ENCODE measurements at regions not wholly inside any gene's neighbourhood (a gene's known extent, or its start where the extent isn't known, plus 50 kb on each side); places are given as distances from the start of the nearest gene placed in this dataset.

DNA sequence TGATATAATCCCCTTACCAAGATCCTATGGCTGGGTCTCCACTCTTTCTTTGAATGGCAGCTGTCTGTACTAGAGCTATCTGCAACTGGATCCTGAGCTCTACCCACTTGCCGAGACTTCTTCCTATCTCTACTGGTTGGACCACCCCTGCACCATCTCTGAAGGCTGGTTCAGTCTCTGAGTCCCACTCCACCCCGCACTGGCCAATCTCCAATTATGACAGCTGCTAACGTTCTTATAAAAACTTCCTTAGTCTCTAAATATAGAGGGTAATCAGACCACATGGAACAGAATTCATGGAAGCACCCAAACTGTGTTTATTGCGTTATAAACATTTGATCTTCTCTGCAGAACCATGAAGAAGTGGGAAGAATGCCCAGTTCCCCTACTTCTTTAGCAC, 186.6 kb upstream of the EEA1 start:
- Histone ChIP-seq H3K9ac (no peak overlapping the region), H3K36me3 (replicated peaks in 1 of 2; ENCODE audit: control insufficient read depth in 1 of 2, insufficient read depth in 2 of 2, low read length in 1 of 2) (no peaks in the 10 kb centered on the region), H3K4me1 (ENCODE audit: control insufficient read depth in 1 of 2, insufficient read depth in 2 of 2, low read depth in 1 of 2, low read length in 1 of 2) (peaks cover 7 to 18% of the 10 kb centered on the region in 2 experiments), H4K20me1 (ENCODE audit: insufficient read depth) (no peaks in the 10 kb centered on the region), H3K79me2 (ENCODE audit: insufficient read depth) (no peaks in the 10 kb centered on the region), H2AFZ (ENCODE audit: low read depth) (no peak overlapping the region), H3K27me3 (ENCODE audit: insufficient read depth) (no peaks in the 10 kb centered on the region), H3F3A (replicated peaks; ENCODE audit: insufficient read depth) (peaks cover 5% of the 10 kb centered on the region), H3K27ac (ENCODE audit: low read depth in 2 of 2, low read length in 1 of 2) (peak overlapping the region; percentile 80 to 90), H3K9me3 (no peaks in the 10 kb centered on the region), H3K9me2 (no peaks in the 10 kb centered on the region), H3K4me2 (peak overlapping the region; percentile 59; the same call in 1 of the 2 replicates), H3K4me3 (ENCODE audit: low read depth in 2 of 2, low read length in 1 of 2) (no peak overlapping the region)
- WGBS (ENCODE audit: low lambda C conversion rate), result 75% methylated on average over 4 of the region's 4 CpGs
- no peak for DNase-seq
- CTCF ChIA-PET, result no interaction called here
- POLR2A ChIA-PET, result no interaction called here
- no peak for TF ChIP-seq GABPA (IDR thresholded peaks at IDR 0.05; ENCODE audit: low read depth)
- TF ChIP-seq NRF1 (IDR thresholded peaks at IDR 0.05; ENCODE audit: low read depth, low read length), result no peak
- TF ChIP-seq, protein P1, sequence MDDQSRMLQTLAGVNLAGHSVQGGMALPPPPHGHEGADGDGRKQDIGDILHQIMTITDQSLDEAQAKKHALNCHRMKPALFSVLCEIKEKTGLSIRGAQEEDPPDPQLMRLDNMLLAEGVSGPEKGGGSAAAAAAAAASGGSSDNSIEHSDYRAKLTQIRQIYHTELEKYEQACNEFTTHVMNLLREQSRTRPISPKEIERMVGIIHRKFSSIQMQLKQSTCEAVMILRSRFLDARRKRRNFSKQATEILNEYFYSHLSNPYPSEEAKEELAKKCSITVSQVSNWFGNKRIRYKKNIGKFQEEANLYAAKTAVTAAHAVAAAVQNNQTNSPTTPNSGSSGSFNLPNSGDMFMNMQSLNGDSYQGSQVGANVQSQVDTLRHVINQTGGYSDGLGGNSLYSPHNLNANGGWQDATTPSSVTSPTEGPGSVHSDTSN (IDR thresholded peaks at IDR 0.05), result no peak; the same call in 1 of the 2 replicates
- no peak for TF ChIP-seq FOXJ3 (CRISPR knock-in tag; IDR thresholded peaks at IDR 0.05)
- TF ChIP-seq ELF1 (IDR thresholded peaks at IDR 0.05), result no peak
- TF ChIP-seq POLR2AphosphoS5 (IDR thresholded peaks at IDR 0.05; ENCODE audit: low read depth, low read length), result no peak
- no peak for TF ChIP-seq RAD21 (IDR thresholded peaks at IDR 0.05; ENCODE audit: low read length)

DNA sequence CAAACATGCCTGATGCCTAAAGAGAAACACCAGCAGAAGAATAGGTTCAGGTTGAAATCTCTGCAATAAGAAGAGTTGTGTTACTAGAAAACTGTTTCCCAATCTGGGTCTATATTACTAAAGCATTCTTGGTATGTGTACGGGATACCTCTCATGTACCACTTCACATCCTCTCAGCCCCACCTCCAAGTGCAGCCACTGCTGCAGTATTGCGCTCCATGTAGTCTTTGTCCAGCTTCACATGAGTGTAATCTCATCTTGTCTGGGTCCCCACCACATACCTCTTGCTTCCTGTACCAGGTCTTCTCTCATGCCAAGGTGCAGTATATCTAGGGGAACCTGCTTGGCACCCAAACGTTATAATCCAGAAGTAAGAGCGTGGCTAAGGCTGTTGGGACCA, 187.5 kb upstream of the EEA1 start:
- ChIA-PET POLR2A (no interaction called here), CTCF (no interaction called here)
- Histone ChIP-seq H3K9ac (no peak overlapping the region), H2AFZ (ENCODE audit: low read depth) (no peak overlapping the region), H3K4me1 (ENCODE audit: control insufficient read depth in 1 of 2, insufficient read depth in 2 of 2, low read depth in 1 of 2, low read length in 1 of 2) (peaks cover 7 to 21% of the 10 kb centered on the region in 2 experiments), H4K20me1 (ENCODE audit: insufficient read depth) (no peaks in the 10 kb centered on the region), H3K27me3 (ENCODE audit: insufficient read depth) (no peaks in the 10 kb centered on the region), H3F3A (replicated peaks; ENCODE audit: insufficient read depth) (peaks cover 5% of the 10 kb centered on the region), H3K4me3 (ENCODE audit: low read depth in 2 of 2, low read length in 1 of 2) (no peak overlapping the region), H3K9me2 (no peaks in the 10 kb centered on the region), H3K27ac (ENCODE audit: low read depth in 2 of 2, low read length in 1 of 2) (peak overlapping the region in 1 of 2 experiments; percentile 2; a peak in 2 of 4 replicates), H3K79me2 (ENCODE audit: insufficient read depth) (no peaks in the 10 kb centered on the region), H3K9me3 (no peaks in the 10 kb centered on the region), H3K36me3 (replicated peaks in 1 of 2; ENCODE audit: control insufficient read depth in 1 of 2, insufficient read depth in 2 of 2, low read length in 1 of 2) (no peaks in the 10 kb centered on the region), H3K4me2 (no peak overlapping the region)
- TF ChIP-seq NFIC (IDR thresholded peaks at IDR 0.05; ENCODE audit: borderline replicate concordance) (no peak), TCF12 (IDR thresholded peaks at IDR 0.05) (no peak), JUND (IDR thresholded peaks at IDR 0.05) (no peak), FOXJ3 (CRISPR knock-in tag; IDR thresholded peaks at IDR 0.05) (no peak)
- TF ChIP-seq, protein P1 (IDR thresholded peaks at IDR 0.05), result no peak
- TF ChIP-seq, protein P2, sequence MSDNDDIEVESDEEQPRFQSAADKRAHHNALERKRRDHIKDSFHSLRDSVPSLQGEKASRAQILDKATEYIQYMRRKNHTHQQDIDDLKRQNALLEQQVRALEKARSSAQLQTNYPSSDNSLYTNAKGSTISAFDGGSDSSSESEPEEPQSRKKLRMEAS (IDR thresholded peaks at IDR 0.05; ENCODE audit: low read depth), result no peak
- WGBS (ENCODE audit: low lambda C conversion rate), result 85% methylated on average over 4 of the region's 4 CpGs
- no peak for DNase-seq

All from SK-N-SH (cell line).